PFSK-1 (cell line): ENCODE measurements at regions not wholly inside any gene's neighbourhood (a gene's known extent, or its start where the extent isn't known, plus 50 kb on each side); places are given as distances from the start of the nearest gene placed in this dataset.

Experiments
- FOXP2 ChIP-seq: optimal IDR thresholded peaks from 2 replicates; pipeline ENCODE3; 2011; ENCODE audit warnings: borderline replicate concordance, control low read depth, inconsistent platforms; ENCODE audit not compliant: insufficient read depth; ENCODE audit errors: extremely low read length, extremely low read depth
- POLR2AphosphoS5 ChIP-seq: IDR thresholded peaks from 2 replicates; pipeline ENCODE4 v1.6.1; 2012; ENCODE audit warnings: low read depth, mild to moderate bottlenecking, control low read depth, low read length, moderate library complexity
- SIN3A ChIP-seq: IDR thresholded peaks from 2 replicates; pipeline ENCODE4 v1.6.1; 2012; ENCODE audit warnings: mild to moderate bottlenecking, low read length, moderate library complexity, borderline replicate concordance; ENCODE audit not compliant: insufficient read depth
- TAF1 ChIP-seq: IDR thresholded peaks from 2 replicates; pipeline ENCODE4 v1.6.1; 2012; ENCODE audit warnings: low read length, control low read depth, borderline replicate concordance; ENCODE audit not compliant: insufficient read depth
- TF ChIP-seq, protein P1 (sequence below), 2 experiments: IDR thresholded peaks; 2 replicates each; pipeline versions ENCODE4 v1.6.1 to v1.8.0; 2011 to 2012; ENCODE audit warnings: low read depth in 2 of 2, low read length in 2 of 2, control low read depth in 1 of 2, inconsistent platforms in 1 of 2, mild to moderate bottlenecking in 1 of 2, moderate library complexity in 1 of 2; ENCODE audit not compliant: insufficient read depth in 1 of 2

DNA sequence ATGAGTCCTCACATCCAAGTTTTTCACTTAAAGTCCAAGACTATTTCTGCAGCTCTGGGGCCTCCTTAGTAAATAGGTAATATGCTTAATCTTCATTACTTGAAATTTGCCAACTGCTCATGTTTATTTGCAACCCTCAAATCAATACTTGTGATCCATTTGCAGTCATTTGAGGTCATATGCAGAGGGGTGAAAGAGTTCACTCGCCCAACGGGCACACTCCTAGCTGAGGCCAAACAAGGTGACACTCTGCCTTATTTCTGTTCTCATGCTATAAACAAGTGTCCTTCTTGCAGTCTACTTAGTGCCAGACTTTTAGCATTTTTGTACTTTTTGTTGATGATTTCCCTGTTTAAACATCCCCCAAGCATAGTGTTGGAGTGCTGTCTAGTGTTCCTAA lies 409.9 kb downstream of the AEBP2 start:
- TF ChIP-seq TAF1: no peak
- TF ChIP-seq FOXP2: no peak
- TF ChIP-seq SIN3A: no peak
- TF ChIP-seq POLR2AphosphoS5: no peak
- TF ChIP-seq, protein P1, sequence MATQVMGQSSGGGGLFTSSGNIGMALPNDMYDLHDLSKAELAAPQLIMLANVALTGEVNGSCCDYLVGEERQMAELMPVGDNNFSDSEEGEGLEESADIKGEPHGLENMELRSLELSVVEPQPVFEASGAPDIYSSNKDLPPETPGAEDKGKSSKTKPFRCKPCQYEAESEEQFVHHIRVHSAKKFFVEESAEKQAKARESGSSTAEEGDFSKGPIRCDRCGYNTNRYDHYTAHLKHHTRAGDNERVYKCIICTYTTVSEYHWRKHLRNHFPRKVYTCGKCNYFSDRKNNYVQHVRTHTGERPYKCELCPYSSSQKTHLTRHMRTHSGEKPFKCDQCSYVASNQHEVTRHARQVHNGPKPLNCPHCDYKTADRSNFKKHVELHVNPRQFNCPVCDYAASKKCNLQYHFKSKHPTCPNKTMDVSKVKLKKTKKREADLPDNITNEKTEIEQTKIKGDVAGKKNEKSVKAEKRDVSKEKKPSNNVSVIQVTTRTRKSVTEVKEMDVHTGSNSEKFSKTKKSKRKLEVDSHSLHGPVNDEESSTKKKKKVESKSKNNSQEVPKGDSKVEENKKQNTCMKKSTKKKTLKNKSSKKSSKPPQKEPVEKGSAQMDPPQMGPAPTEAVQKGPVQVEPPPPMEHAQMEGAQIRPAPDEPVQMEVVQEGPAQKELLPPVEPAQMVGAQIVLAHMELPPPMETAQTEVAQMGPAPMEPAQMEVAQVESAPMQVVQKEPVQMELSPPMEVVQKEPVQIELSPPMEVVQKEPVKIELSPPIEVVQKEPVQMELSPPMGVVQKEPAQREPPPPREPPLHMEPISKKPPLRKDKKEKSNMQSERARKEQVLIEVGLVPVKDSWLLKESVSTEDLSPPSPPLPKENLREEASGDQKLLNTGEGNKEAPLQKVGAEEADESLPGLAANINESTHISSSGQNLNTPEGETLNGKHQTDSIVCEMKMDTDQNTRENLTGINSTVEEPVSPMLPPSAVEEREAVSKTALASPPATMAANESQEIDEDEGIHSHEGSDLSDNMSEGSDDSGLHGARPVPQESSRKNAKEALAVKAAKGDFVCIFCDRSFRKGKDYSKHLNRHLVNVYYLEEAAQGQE (IDR thresholded peaks at IDR 0.05; ENCODE audit: insufficient read depth in 1 of 2, low read depth in 2 of 2, low read length in 2 of 2): no peak

GRCh38 chr12:19850346-19851065 lies 411.2 kb downstream of the AEBP2 start:
- no peak for TF ChIP-seq FOXP2
- TF ChIP-seq TAF1: no peak
- no peak for TF ChIP-seq SIN3A
- TF ChIP-seq POLR2AphosphoS5: no peak
- TF ChIP-seq, protein P1 (IDR thresholded peaks at IDR 0.05; ENCODE audit: insufficient read depth in 1 of 2, low read depth in 2 of 2, low read length in 2 of 2): no peak

GRCh38 chr12:19852100-19852855 lies 413.0 kb downstream of the AEBP2 start:
- TF ChIP-seq, protein P1 (IDR thresholded peaks at IDR 0.05; ENCODE audit: insufficient read depth in 1 of 2, low read depth in 2 of 2, low read length in 2 of 2): no peak
- TF ChIP-seq POLR2AphosphoS5: no peak
- no peak for TF ChIP-seq SIN3A
- TF ChIP-seq FOXP2: no peak
- no peak for TF ChIP-seq TAF1

- no peak for TF ChIP-seq TAF1
- TF ChIP-seq FOXP2: no peak
- no peak for TF ChIP-seq POLR2AphosphoS5
- TF ChIP-seq, protein P1 (IDR thresholded peaks at IDR 0.05; ENCODE audit: insufficient read depth in 1 of 2, low read depth in 2 of 2, low read length in 2 of 2): no peak
- no peak for TF ChIP-seq SIN3A
Measured at GRCh38 chr12:19855851-19856250, 416.6 kb downstream of the AEBP2 start.
